Limb (tissue), 2 donors: ENCODE measurements at regions not wholly inside any gene's neighbourhood (a gene's known extent, or its start where the extent isn't known, plus 50 kb on each side); places are given as distances from the start of the nearest gene placed in this dataset.
A peak's percentile ranks its signal among the peaks of the same experiment; 100 is the strongest.

Experiments used
- DNase-seq, 2 donors: peaks; one replicate each; pipeline ENCODE4 v3.0.0-alpha.2; 2016; ENCODE audit errors: extremely low spot score in 2 of 2

DNA sequence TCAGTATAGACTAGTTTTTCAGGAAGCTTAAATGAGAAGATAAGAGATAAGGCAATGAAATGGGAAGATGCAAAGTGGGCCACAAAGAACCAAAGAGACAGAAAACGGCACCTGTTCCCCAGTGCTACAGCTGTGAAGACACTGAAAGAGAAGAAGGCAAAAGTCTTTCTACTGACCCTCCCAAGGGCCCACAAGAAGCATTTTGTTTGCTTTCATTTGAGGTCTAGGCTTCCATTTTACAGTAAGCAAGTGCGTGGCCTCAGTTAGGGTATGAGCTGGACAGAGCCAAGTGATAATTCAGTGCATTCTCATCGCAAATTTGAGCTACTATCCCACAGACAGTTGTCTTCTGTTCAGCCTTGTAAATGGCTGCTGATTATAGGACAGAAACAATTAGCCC is 53.4 kb upstream of the STK17B start:
- no peak for DNase-seq

DNA sequence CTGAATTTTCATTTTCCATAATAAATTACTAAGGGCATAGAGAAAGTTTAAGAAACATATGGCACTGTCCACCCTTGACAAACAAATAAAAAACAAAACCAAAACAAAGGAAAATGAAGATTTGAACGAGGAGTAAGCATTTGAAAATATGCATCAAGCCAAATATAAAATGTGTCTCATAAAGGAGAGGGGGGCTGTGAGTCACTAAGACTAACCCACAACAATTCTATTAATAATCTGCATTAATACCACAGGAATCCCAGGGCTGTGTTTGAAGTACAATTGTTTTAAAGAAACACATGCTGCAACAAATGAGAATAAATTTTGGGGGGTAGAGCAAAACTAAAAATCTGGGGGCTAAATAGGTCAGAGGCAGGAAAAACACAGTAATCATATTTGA is 53.8 kb upstream of the STK17B start:
- DNase-seq: no peak

DNA sequence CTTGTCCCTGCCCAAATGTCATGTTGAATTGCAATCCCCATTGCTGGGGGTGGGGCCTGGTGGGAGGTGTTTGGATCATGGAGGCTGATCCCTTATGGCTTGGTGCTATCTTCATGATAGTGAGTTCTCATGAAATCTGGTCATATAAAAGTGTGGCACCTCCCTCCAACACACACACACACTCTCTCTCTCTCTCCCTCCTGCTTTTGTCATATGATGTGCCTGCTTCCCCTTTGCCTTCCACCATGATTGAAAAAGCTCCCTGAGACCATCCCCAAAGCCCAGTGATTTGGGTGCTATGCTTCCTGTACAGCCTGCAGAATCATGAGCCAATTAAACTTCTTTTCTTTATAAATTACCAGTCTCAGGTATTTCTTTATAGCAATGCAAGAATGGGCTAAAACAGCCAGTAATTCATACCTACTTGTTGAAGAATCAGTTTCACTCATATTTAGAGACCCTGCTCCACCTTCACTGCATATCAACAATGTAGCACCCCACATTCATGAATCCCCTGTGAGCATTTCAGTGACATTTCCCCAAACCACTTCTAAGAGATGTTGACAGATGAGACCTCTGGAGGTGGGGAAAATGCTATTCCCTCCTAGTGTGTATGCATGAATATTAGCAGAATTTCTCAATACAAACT is 54.8 kb upstream of the STK17B start:
- DNase-seq: no peak

DNA sequence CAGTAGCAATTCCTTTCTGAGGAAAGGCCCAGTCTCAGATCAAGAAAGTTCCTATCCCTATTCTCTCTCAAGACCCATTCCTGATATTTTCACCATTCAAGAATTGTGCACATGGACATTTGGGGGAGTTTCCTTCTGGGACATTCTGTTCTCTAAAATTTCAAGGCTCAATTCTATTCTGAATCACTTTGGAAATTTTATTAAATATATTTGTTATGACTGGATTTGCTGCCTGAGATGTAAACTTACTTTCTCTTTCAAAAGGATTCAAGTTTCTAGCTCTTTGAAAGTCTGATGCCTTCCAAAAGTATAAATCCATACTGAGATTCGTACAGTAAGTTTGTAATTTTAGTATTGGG is 55.3 kb upstream of the STK17B start:
- DNase-seq: no peak

DNA sequence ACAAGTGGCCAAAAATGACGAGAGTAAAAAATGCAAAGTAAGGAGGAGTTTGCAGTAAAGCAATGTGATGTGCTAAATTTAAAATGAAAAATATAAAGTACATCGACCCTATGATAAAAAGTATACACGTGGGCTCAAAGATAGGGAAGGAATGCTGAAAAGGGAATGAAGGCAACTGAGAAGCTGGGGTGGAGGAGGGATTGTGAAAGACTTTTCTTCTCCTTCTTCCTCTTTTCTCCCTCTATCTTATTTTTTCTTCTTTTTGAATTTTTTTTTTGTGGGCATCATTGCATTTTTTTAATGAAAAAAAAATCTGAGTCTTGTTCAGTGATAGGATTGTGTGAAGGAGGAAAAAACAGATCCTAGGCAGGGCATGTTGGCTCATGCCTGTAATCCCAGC is 57.6 kb upstream of the STK17B start:
- DNase-seq: no peak

DNA sequence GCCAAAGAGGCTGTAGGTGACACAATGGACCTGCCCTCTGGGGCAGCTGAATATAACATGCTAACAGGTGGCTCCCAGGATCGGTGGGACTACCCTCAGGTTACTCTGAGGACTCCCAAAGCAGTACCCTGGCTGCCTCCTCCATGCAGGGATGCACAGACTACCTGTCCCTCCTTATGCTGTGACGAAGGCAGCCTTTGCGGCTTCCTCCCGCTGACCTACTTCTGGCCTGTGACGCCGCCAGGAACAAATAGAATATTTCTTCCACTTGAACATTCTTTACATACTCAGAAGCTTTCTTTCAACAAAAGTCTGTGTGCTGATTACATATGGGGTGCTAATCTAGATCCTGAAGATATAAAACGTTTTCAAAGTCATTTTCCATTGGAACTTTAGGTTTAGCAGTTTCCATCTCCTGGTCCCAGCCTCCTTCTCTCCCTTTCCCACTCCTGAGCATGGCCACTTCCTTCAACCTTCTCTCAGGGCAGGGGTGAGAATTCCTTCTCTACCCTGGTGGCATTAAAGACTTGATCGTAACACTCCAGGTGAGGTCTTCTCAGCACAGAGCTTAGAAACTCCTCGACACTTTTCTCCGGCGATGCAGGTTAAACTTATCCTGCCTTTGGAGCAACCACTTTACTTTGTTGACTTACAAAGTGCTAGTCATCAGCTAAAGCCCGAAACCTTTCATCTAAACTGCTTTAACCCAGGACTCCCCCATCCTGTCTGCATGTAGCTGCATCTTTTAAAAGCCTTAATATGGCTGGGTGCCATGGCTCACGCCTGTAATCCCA is 58.9 kb upstream of the STK17B start:
- DNase-seq: no peak

DNA sequence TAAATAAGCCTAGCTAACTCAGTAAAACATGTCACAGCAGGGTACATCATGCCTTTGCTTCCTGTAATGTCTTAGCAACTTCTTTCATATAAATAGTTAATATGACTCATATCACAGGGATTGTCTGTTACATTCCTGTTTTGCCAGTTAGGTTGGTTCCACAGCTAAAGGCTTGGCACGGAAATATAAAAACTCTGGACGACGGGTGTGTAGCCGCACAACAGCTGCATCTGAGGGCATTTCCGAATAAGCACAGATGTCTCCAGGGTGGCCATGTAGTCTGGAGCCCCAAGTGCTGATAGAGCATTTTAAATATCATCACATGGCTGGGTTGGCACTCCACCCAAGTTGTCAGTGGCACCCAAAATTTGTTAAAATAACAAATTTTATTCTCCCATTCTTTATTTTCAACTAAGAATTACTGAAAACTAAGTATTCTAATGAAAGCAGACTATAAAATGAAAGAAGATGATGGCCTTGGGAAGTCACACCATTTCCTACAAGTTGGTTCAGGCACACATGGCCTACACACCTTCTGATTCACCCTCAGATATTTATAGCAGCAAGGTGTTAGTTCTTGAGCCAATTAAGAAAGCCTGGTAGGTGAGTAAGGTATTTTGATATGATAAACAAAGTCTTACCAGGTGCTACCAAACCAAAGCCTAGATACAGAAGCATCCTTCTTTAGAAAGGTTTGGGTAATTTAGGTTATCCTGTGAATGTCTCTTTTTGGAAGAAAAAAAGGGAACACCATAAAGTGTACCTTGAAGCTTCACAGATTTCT is 61.8 kb upstream of the STK17B start:
- peak in 1 of 2 donors; percentile 65 for DNase-seq

DNA sequence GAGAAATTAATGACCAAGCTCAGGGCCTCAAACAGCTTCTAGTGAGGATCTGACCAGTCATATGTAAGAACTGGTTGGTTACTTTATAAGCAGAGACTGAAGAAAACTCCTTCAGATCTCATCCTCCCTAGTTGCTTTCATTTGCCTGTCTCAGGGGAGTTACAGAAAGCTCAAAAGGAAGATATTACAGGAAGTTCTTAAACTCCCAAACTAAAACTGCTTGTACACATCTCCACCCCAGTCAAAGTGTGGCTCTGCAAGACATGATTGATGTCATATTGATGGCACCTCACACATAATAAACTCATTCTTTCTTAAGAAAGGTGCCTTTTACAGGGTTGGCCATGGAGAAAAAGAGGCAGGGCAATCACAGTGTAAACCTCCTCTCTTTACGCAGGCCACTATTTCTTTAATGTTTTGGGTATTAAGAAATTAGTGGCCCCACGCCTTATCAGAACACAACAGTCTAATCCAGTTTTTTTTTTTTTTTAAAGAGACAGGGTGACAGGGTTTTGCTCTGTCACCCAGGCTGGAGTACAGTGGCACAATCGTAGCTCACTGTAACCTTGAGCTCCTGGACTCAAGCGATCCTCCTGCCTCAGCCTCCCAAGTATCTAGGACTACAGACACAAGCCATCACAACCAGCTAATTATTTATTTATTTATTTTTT is 62.6 kb upstream of the STK17B start:
- no peak for DNase-seq

DNA sequence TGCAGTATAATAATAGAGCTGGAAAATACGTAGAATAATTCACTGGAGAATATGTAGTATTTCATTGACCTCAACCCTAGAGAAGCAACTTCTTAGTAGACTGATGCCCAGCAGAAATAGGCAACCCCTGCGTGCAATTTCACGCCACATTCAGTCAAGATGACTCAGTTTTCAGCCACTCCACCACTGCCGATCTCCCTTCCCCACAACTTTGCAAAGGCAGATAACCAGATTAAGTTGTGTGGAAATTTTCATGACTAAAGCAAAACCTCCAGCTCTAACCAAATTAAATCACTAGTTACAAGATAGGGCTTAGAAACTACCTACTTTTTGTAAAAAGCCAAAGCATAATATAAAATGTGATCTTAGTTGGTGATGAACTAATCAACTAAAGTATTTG is 63.3 kb upstream of the STK17B start:
- DNase-seq: no peak

DNA sequence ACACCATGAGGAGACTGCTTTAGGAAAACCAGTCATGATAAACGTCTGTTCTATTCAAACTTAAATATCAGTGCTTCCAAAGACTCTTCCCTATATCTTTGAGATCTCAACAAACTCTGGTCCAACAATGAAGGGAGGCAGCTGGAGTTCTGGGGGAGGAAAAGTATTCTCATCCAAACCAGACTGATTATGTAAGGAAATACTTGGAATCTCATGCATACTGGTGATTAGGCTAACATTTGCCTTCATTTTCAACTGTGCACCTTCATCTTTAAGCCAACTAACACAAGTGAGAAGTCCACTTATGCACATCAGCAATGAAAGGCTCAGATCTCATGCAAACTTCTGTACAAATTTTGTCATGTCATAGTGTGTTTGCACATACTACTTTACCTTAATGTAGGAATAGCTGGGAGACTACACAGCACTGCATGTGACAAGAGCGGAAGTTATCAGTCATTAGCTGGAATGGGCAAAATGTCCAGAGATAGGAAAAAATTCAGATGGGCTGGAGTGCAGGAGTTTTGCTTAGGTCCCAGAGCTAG is 67.5 kb upstream of the STK17B start:
- DNase-seq: no peak

DNA sequence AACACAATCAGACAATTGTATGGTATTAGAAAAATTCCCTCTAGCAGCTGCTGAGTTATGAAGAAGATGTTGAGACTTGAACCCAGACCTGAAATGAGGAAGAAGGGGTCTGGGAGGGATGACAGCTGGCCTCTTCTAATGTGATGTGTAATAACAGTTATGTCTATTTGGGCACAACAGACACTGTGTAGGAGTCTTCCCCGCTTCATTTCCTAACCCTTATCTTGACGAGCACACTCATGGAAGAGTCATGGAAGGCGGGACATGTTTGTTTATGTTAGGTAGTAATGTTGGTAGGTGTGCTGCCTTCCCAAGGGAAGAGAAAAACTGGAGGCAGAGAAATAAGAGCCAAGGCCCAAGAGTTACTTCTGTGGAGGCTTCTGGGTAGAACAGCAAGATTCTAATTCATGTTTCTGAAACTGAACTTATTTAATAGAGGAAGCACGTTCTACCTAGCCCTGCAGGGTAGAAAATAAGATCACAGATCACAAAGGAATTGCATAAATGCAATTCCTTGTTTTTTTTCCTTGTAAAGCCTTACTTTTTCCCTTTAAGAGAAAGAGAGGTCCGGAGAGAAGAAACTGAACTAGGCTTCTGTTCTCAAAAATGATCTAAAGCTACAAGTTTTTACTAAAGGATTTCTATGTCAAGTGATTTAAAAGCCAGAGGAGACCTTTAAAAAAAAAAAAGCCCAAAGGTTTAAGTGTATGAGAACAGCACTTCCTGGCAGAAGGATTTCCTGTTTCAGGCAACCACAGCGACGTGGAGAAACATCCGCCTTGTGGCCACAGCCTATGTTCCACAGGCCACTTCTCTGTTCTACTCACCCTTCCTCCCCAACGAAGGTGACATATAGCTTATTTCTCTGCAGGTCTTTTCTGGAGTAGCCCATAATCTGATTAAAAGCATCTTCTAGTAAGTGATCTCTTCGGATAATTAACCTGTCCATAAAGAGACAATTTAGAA is 68.5 kb upstream of the STK17B start:
- no peak for DNase-seq

DNA sequence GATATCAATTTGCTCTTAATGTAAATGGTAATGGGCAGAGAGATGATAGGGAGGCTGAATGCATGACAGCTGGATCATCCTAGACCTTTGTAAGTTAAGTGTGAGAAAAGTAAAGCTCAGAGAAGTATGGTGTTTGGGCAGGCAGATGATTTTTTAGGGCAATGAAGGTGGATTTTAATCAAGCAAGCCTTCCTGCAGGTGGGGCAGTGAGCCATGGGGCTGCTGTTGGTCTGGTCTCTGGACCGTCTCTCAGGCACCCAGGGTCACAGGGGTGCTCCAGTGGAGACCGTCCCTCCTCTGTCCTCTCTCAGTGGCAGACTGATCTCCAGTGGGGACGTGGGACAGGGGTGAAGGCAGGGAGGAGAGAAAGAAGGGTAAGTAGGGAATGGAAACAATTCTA is 69.8 kb upstream of the STK17B start:
- no peak for DNase-seq

DNA sequence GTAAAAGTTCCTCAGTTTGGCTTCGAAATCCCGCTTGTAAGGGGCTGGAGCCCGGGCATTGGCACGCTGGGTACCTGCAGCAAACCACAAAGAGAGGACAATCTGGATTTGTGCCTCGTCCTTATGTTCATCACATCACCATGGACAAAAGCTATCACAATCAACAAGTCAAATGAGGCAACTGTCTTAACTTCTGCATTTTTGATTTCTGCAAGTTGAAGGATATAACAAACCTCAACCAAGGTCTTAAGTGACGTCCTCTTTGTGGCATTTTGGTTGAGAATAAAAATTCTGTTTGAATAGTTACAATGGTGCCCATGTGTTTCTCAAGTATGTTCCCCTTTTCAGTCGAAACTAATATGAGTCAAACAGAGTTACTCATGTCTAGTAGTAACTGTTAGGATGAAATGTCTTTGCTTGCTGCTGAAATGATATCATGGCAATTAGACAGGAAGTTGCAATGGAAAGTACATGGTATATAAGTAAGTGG is 70.8 kb upstream of the STK17B start:
- DNase-seq: no peak

DNA sequence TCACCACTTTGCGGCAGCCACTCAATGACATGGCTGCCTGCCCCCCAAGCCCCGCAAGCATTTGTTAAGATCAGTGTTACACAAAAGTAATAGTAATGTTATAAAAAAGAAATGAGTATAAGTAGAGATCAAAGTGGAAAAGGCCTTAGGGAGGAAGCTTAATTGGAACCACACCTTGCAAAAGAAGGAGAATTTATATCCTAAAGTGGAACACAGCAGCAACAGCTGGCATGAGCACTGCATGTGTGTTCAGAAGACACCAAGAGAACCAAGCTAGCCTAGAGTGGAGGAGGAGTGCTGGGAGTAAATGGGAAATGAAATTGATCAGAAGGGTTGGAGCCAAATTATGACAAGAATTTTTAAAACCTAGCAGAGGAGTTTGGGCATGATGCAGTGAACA is 73.1 kb upstream of the STK17B start:
- DNase-seq: no peak

DNA sequence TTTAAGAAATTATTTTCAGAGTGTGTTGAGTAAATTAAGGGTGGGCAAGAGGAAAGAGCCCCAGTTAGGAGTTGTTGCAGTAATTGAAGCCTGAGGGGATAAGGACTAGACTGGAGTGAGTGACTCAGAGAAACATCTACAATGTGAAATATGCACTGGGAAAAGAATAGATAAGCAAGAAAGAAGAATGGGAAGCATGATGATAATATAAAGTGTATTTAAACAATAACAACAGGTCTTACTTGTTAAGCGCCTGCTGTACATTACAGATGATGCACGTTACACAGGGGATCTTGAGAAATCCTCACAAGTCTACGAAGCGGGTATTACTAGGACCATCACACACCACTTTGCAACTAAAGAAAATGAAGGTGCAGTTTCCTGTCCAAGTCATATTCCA is 73.6 kb upstream of the STK17B start:
- DNase-seq: no peak

DNA sequence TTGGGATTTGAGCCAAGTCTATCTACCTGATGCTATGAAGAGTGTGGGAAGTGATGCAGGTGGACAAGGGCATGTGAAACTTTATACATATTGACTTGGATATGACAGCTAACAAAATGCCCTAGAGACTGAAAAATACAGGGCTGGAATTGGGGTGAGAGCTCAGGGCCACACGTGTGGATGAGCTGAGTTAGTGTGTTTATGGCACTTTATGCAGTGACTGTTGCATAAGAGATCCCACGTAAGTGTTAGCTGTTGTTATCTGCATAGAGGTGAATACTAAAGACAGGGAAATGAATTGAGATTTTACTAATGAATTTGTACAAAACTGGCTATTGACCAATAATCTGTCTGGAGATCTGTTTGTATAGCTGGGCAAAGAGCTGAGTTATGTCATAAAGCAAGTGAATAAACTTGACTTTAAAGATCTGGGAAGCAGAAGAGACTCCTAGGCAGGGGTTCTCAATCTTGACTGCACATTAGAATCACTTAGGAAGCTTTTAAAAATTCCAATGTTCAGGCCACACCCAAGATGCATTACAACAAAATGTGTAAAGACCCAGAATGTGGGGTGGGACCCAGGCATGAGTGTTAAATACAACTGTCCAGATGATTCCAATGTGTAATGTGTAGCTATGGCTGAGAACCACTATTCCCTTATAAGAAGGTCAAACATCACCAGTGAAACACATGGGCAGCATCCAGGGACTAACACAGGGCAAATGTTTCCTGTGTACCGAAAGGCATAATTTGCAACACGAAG is 74.2 kb upstream of the STK17B start:
- DNase-seq: no peak

DNA sequence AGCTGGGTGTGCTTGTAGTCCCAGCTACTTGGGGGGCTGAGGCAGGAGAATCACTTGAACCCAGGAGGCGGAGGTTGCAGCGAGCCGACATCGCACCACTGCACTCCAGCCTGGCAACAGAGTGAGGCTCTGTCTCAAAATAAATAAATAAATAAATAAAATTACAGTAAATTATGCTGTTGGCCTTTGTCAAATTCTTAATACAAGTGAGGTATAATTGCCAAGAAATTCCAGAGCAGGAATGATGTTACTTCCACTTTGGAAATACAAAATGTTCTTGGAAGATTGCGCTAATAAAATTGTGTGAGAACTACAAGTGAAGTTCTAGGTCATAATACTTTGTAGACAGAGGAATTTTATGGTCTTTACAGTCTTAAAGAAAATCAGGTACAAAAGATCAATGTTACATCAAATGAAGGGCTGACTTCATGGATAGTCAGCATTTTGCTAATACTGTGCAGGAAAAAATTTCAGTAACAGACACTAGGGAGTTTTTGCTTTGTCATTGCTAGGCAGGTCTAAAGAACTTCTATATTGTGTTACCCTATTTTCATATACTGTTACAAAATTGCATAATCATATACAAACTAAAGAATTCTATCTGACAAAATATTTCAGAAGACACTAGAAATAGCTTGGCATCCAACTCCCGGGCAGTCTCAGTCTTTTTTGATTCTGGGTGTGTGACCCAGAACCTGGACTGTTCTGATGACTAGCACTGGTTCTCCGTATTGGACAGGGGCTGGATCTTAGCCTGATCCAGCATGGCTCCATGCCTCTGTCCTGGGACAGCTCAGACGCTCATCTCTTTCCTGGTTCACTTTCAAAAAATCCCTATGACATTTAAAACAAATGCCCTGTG is 76.0 kb upstream of the STK17B start:
- DNase-seq: no peak

DNA sequence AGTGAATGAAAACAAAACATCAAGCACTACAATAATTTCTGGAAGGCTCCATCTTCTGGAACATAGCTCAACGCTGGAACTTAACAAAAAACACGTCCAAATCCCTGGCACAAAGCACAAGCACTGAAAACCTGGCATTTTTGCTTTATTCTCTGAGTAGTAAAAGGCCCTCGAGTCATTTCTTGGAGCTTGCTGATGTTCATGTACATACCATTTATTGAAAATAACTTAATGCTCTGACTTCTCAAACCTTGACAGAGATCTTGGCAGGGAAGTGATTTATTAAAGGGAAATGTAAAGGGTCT is 76.5 kb upstream of the STK17B start:
- no peak for DNase-seq
